Hepatic stellate cell (primary cell): ENCODE measurements at regions not wholly inside any gene's neighbourhood (a gene's known extent, or its start where the extent isn't known, plus 50 kb on each side); places are given as distances from the start of the nearest gene placed in this dataset.
A peak's percentile ranks its signal among the peaks of the same experiment; 100 is the strongest.
"Not testable (repeated sequence)": the region's sequence is repeated elsewhere in the genome, so short reads cannot be mapped to it uniquely, and the experiment has no call there.

Experiments used
- DNase-seq: peaks from one replicate; pipeline ENCODE4 v3.0.0; 2011; ENCODE audit warnings: low spot score

GRCh38 chr3:165521131-165521871 lies 315.9 kb downstream of the BCHE start:
- DNase-seq = no peak

- no peak for DNase-seq
These were observed 317.5 kb downstream of the BCHE start for GRCh38 chr3:165519687-165520086.

GRCh38 chr3:165518346-165518745 lies 318.9 kb downstream of the BCHE start:
- no peak for DNase-seq

- DNase-seq = no peak
These were observed 317.8 kb upstream of the SLITRK3 start for GRCh38 chr3:165513715-165514701.

GRCh38 chr3:165507576-165507975 lies 311.4 kb upstream of the SLITRK3 start:
- no peak for DNase-seq

- DNase-seq = no peak
These were observed 310.9 kb upstream of the SLITRK3 start for GRCh38 chr3:165507060-165507459.

- DNase-seq = no peak
These were observed 309.5 kb upstream of the SLITRK3 start for GRCh38 chr3:165505657-165506056.

- no peak for DNase-seq
These were observed 308.4 kb upstream of the SLITRK3 start for GRCh38 chr3:165504554-165504953.

GRCh38 chr3:165503825-165504224 lies 307.6 kb upstream of the SLITRK3 start:
- no peak for DNase-seq

GRCh38 chr3:165503346-165503745 lies 307.2 kb upstream of the SLITRK3 start:
- DNase-seq = no peak

GRCh38 chr3:165502707-165503106 lies 306.5 kb upstream of the SLITRK3 start:
- DNase-seq = no peak

GRCh38 chr3:165498742-165499141 lies 302.6 kb upstream of the SLITRK3 start:
- DNase-seq = not testable (repeated sequence)

- no peak for DNase-seq
These were observed 295.3 kb upstream of the SLITRK3 start for GRCh38 chr3:165491487-165491886.

GRCh38 chr3:165476399-165477060 lies 280.3 kb upstream of the SLITRK3 start:
- DNase-seq = no peak

- DNase-seq = no peak
These were observed 270.7 kb upstream of the SLITRK3 start for GRCh38 chr3:165466856-165467255.

- DNase-seq = peak; percentile 3
These were observed 268.6 kb upstream of the SLITRK3 start for GRCh38 chr3:165464736-165465135.

- DNase-seq = no peak
These were observed 267.3 kb upstream of the SLITRK3 start for GRCh38 chr3:165463531-165463930.

GRCh38 chr3:165462636-165463334 lies 266.6 kb upstream of the SLITRK3 start:
- DNase-seq = no peak

- DNase-seq = no peak
These were observed 264.0 kb upstream of the SLITRK3 start for GRCh38 chr3:165459924-165460835.

GRCh38 chr3:165459111-165459510 lies 262.9 kb upstream of the SLITRK3 start:
- DNase-seq = no peak

- DNase-seq = no peak
These were observed 260.9 kb upstream of the SLITRK3 start for GRCh38 chr3:165457096-165457495.
